ENCODE measurements at regions not wholly inside any gene's neighbourhood (a gene's known extent, or its start where the extent isn't known, plus 50 kb on each side); places are given as distances from the start of the nearest gene placed in this dataset.
"Not testable (repeated sequence)": the region's sequence is repeated elsewhere in the genome, so short reads cannot be mapped to it uniquely, and the experiment has no call there.

DNA sequence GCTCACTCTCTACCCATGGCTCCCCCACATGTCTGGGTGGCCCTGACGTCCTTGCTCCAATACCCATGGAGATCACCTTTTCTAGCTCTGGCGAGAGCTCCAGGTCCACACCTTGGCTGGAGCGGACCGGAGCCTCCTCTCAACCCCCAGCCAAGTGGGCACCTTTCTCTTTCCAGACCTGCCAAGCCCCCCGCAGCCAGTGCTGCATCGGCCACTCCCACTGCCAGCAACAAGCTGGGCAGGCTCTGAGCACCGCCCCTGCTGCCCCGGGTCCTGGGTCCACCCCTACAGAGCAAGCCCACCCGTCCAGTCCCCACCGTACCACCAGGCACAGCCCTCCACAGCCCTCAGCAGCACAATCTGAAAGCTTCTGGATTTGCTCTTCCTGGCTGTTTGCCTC lies 98.2 kb upstream of the C14orf180 start:
- DNase-seq (ENCODE audit: low read depth), result no peak

GRCh38 chr14:104482017-104482416 lies 97.5 kb upstream of the C14orf180 start:
- not testable (repeated sequence) for DNase-seq (ENCODE audit: low read depth)

DNA sequence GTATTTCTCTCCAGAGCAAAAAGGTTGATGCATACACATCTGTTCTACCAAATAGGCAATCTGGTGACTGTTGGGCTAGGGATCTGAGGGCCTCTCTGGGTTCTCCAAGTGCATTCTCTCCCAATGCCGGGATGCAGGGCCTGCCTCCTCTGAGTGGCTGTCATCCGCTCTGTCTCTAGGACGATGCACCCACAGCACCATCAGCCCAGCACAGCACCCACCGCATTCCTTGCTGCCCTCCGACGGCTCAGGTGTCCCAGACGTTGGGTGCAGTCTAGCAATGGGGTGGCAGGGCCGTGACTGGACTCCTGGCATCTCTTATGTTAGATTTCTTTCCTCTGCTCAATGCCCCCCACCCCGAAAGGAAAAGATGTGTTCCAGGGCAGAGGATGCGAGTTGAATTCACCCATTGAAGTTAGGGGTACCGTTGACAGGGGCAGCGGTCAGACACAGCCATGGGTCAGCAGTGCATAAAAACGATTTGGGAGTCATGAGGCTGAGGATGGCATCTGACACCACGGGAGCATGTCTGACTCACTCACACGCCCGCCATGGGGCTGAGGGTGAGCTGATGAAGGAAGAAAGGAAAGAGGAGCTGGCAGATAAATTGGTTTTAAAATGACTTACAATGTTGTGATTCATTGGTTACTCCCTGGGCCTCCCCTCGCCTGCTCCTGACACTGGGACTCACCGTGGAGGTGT lies 93.2 kb upstream of the C14orf180 start:
- no peak for DNase-seq (ENCODE audit: low read depth)

DNA sequence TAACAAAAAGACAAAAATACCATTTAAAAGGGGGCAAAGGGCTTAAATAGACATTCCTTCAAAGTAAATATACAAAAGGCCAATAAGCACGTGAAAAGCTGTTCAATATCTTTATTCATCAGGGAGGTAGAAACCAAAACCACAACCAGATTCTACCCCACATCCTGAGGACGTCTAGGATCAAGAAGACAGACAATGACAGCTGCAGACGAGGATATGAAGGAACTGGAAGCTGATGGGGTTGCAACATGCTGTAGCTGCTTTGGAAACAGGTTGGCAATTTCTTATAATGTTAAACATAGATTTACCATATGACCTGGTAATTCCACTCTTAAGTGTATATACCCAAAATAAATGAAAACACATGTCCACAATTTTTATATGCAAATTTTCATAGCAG lies 85.1 kb upstream of the C14orf180 start:
- no peak for DNase-seq (ENCODE audit: low read depth)

GRCh38 chr14:104496095-104496494 lies 83.5 kb upstream of the C14orf180 start:
- DNase-seq (ENCODE audit: low read depth), result no peak

GRCh38 chr14:104499784-104500760 lies 79.5 kb upstream of the C14orf180 start:
- DNase-seq (ENCODE audit: low read depth), result no peak

GRCh38 chr14:104502060-104502459 lies 77.5 kb upstream of the C14orf180 start:
- DNase-seq (ENCODE audit: low read depth), result no peak

DNA sequence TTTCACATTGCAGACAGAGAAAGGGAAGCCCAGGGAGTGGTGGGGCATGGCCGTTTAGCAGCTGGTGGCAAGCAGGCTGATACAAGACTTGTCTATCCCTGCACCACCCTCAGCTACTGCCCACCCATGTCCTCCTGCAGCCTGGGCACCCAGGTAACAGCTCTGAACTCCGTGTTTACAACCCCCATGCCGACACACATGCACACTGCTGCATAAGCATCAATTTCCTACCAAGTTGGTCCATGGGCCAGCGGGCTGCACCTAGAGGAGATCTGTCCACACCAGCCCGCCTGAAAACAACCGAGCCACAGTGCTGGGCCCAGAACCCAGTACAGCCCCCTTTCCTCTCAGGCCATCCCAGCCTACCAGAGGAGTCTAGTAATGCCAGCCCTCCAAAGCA lies 75.9 kb upstream of the C14orf180 start:
- DNase-seq (ENCODE audit: low read depth), result no peak

GRCh38 chr14:104504172-104504735 lies 75.3 kb upstream of the C14orf180 start:
- DNase-seq (ENCODE audit: low read depth), result no peak

GRCh38 chr14:104505085-104506074 lies 74.2 kb upstream of the C14orf180 start:
- DNase-seq (ENCODE audit: low read depth), result no peak

GRCh38 chr14:104506461-104507253 lies 72.9 kb upstream of the C14orf180 start:
- DNase-seq (ENCODE audit: low read depth), result no peak

DNA sequence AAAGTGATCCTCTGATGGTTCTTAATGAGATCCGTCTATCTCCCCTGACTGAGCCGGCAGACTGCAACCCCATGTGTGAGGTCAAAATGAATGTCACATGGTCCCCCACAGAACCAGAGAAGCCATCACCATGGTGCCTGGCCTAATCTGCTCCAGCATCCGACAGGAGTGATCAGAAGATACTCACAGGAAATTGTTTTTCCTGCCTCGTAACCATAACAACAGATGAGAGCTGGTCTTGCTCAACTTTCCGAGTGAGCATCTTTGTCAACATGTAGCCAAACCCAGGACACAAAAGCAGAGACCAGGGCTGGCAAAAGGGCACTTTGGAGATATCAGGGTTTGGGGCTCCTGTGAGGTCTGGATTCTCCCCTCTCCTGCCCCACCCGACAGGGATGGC lies 72.1 kb upstream of the C14orf180 start:
- no peak for DNase-seq (ENCODE audit: low read depth)

DNA sequence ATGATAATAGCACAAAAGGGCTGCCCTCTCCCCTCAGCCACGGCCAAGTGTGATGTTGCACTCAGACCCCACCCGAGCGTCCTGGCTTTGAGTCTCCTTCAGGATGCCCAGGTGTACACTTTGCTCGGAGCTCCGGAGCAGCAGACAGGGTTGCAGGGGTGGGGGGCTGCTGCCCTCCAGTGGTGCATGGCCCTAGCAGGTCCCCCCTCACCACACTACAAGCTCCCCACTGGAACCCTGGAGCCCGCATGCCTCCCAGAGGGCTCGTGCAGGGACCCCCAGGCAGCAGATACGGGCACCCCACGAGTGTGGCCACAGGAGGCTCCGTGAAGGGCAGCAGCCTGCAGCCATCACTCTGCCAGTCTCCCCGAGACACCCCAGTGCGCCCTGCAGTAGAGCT lies 69.9 kb upstream of the C14orf180 start:
- no peak for DNase-seq (ENCODE audit: low read depth)

- no peak for DNase-seq (ENCODE audit: low read depth)
Measured at GRCh38 chr14:104510216-104510615, 69.3 kb upstream of the C14orf180 start.

- no peak for DNase-seq (ENCODE audit: low read depth)
Measured at GRCh38 chr14:104510794-104511611, 68.6 kb upstream of the C14orf180 start.

DNA sequence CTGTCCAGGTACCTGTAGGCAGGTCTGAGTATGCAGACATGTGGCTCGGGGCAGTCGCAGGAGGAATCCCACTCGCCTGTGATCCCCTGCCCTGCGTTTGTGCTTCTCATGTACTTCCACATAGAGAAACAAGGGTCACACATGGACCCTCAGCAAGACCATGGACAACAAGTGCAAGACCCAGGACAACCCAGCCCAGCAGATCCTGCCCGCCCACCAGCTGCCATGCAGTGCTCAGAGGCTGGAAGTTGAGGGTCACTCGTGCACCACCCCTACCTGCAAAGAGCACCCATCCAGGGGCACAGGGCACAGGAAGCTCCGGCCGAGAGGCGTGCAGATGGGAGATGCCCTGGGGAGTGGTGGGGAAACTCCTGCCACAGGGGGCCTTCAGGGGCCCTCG lies 67.5 kb upstream of the C14orf180 start:
- no peak for DNase-seq (ENCODE audit: low read depth)

GRCh38 chr14:104512771-104513640 lies 66.6 kb upstream of the C14orf180 start:
- DNase-seq (ENCODE audit: low read depth), result no peak

GRCh38 chr14:104513641-104514046 lies 65.9 kb upstream of the C14orf180 start:
- no peak for DNase-seq (ENCODE audit: low read depth)

All from non-pigmented ciliary epithelial cell (primary cell).